ENCODE measurements at regions not wholly inside any gene's neighbourhood (a gene's known extent, or its start where the extent isn't known, plus 50 kb on each side); places are given as distances from the start of the nearest gene placed in this dataset.

- no peaks in the 10 kb centered on the region for H3K79me2 ChIP-seq (ENCODE audit: control insufficient read depth, low read length)
- H3K27ac ChIP-seq (ENCODE audit: low read depth, low read length), result no peak overlapping the region
- H3K4me3 ChIP-seq (ENCODE audit: low read length), result no peak overlapping the region
Measured at GRCh38 chr18:78168526-78168925, 811.1 kb upstream of the SALL3 start.

DNA sequence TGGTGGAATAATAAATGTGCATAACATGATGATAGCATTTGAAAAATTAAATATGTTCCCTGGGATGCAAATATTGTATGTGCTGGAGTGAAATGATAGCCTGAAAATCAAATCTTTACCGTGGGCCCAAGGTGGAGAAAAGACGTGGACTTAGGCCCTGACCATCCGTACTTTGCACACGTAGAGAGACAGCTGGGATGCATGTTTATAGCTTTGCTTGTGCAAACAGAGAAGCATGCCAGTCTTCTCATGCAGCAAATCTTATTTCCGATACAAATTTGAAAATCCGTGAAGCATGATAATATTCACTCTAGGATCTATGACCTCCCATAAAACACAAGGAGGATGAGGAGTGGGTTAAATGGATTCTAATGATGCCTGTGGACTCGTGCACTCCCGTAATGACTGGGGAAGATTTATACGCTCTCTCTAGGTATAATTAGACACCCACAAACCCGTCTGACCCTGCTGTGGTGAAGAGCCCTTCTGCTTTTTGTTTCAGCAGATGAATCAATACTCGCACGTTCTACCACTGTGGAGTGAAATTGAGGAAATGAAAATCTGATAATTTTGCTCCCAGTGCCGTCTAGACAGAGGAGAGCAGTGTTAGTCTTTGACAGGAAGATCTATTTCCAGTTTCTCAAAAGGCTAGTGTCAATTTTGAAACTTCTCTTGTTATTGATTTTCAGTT lies 810.3 kb upstream of the SALL3 start:
- H3K9me3 ChIP-seq (ENCODE audit: control insufficient read depth, insufficient read depth, low read length), result peaks cover 2% of the 10 kb centered on the region; the same call in 1 of the 2 replicates
- H3K27ac ChIP-seq (ENCODE audit: low read depth, low read length), result no peak overlapping the region
- H3K4me1 ChIP-seq (ENCODE audit: control insufficient read depth, low read length), result no peaks in the 10 kb centered on the region
- TF ChIP-seq EZH2phosphoT487 (IDR thresholded peaks at IDR 0.05; ENCODE audit: borderline replicate concordance, low read length), result no peak
- TF ChIP-seq, protein P1, sequence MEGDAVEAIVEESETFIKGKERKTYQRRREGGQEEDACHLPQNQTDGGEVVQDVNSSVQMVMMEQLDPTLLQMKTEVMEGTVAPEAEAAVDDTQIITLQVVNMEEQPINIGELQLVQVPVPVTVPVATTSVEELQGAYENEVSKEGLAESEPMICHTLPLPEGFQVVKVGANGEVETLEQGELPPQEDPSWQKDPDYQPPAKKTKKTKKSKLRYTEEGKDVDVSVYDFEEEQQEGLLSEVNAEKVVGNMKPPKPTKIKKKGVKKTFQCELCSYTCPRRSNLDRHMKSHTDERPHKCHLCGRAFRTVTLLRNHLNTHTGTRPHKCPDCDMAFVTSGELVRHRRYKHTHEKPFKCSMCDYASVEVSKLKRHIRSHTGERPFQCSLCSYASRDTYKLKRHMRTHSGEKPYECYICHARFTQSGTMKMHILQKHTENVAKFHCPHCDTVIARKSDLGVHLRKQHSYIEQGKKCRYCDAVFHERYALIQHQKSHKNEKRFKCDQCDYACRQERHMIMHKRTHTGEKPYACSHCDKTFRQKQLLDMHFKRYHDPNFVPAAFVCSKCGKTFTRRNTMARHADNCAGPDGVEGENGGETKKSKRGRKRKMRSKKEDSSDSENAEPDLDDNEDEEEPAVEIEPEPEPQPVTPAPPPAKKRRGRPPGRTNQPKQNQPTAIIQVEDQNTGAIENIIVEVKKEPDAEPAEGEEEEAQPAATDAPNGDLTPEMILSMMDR (IDR thresholded peaks at IDR 0.05; ENCODE audit: low read depth, low read length, poor library complexity, severe bottlenecking), result no peak
- H3K79me2 ChIP-seq (ENCODE audit: control insufficient read depth, low read length), result no peaks in the 10 kb centered on the region
- no peaks in the 10 kb centered on the region for H3K9me2 ChIP-seq (replicated peaks; ENCODE audit: control insufficient read depth, low read length)
- no peaks in the 10 kb centered on the region for H3K36me3 ChIP-seq (ENCODE audit: control insufficient read depth, low read length)
- no peaks in the 10 kb centered on the region for H4K20me1 ChIP-seq (ENCODE audit: control insufficient read depth, insufficient read depth, low read depth, low read length)
- H3K4me3 ChIP-seq (ENCODE audit: low read length), result no peak overlapping the region
- H3K27me3 ChIP-seq (ENCODE audit: control insufficient read depth, low read length), result no peaks in the 10 kb centered on the region
- H3K4me2 ChIP-seq (ENCODE audit: low read length), result no peak overlapping the region
- no peaks in the 10 kb centered on the region for H3F3A ChIP-seq (ENCODE audit: control insufficient read depth, insufficient read depth)

More at GRCh38 chr18:78168526-78168925, 811.1 kb upstream of the SALL3 start:
- Histone ChIP-seq H3K4me2 (ENCODE audit: low read length) (no peak overlapping the region), H3F3A (ENCODE audit: control insufficient read depth, insufficient read depth) (no peaks in the 10 kb centered on the region), H3K27me3 (ENCODE audit: control insufficient read depth, low read length) (no peaks in the 10 kb centered on the region), H3K36me3 (ENCODE audit: control insufficient read depth, low read length) (no peaks in the 10 kb centered on the region), H4K20me1 (ENCODE audit: control insufficient read depth, insufficient read depth, low read depth, low read length) (no peaks in the 10 kb centered on the region), H3K9me3 (ENCODE audit: control insufficient read depth, insufficient read depth, low read length) (no peaks in the 10 kb centered on the region), H3K4me1 (ENCODE audit: control insufficient read depth, low read length) (no peaks in the 10 kb centered on the region), H3K9me2 (replicated peaks; ENCODE audit: control insufficient read depth, low read length) (no peaks in the 10 kb centered on the region)
- TF ChIP-seq EZH2phosphoT487 (IDR thresholded peaks at IDR 0.05; ENCODE audit: borderline replicate concordance, low read length), result no peak
- TF ChIP-seq, protein P1 (IDR thresholded peaks at IDR 0.05; ENCODE audit: low read depth, low read length, poor library complexity, severe bottlenecking), result no peak

- no peaks in the 10 kb centered on the region for H3K79me2 ChIP-seq (ENCODE audit: control insufficient read depth, low read length)
- H3F3A ChIP-seq (ENCODE audit: control insufficient read depth, insufficient read depth), result no peaks in the 10 kb centered on the region
- no peak overlapping the region for H3K27ac ChIP-seq (ENCODE audit: low read depth, low read length)
- no peaks in the 10 kb centered on the region for H3K4me1 ChIP-seq (ENCODE audit: control insufficient read depth, low read length)
- no peak overlapping the region for H3K4me2 ChIP-seq (ENCODE audit: low read length)
- no peaks in the 10 kb centered on the region for H3K27me3 ChIP-seq (ENCODE audit: control insufficient read depth, low read length)
- H3K4me3 ChIP-seq (ENCODE audit: low read length), result no peak overlapping the region
- TF ChIP-seq EZH2phosphoT487 (IDR thresholded peaks at IDR 0.05; ENCODE audit: borderline replicate concordance, low read length), result no peak
- TF ChIP-seq, protein P1 (IDR thresholded peaks at IDR 0.05; ENCODE audit: low read depth, low read length, poor library complexity, severe bottlenecking), result no peak
- no peaks in the 10 kb centered on the region for H4K20me1 ChIP-seq (ENCODE audit: control insufficient read depth, insufficient read depth, low read depth, low read length)
- peaks cover 7% of the 10 kb centered on the region; the same call in 1 of the 2 replicates for H3K9me3 ChIP-seq (ENCODE audit: control insufficient read depth, insufficient read depth, low read length)
- no peaks in the 10 kb centered on the region for H3K9me2 ChIP-seq (replicated peaks; ENCODE audit: control insufficient read depth, low read length)
- H3K36me3 ChIP-seq (ENCODE audit: control insufficient read depth, low read length), result no peaks in the 10 kb centered on the region
Measured at GRCh38 chr18:78171954-78172353, 807.7 kb upstream of the SALL3 start.
